ENCODE measurements at regions not wholly inside any gene's neighbourhood (a gene's known extent, or its start where the extent isn't known, plus 50 kb on each side); places are given as distances from the start of the nearest gene placed in this dataset.

DNA sequence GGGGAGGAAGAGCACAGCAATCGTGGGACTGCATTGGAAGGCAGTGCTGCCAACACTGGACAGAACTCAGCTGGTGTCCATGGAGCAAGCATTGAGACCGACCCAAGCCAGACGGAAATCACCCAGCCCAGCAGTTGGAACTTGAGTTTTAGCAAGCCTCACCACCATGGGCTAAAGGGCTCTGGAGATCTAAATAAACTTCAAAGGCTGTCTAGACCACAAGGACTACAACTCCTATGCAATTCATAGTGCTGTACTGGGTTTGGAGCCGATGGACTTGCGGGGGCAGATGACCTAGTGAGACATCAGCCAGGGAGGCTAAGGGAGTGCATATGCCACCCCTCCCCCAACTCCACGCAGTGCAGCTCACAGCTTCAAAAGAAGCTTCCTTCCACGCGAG, 243.6 kb upstream of the SLC39A10 start:
- no peaks in the 10 kb centered on the region for H3K27me3 ChIP-seq
- no peak overlapping the region for H3K27ac ChIP-seq
- no peak overlapping the region for H3K4me3 ChIP-seq
- H3K4me1 ChIP-seq: no peaks in the 10 kb centered on the region
- ATAC-seq: peak; percentile 22
- no peaks in the 10 kb centered on the region for H3K9me3 ChIP-seq
- intact Hi-C loops (cut with DNase I): no loop called here
- DNase-seq: peak in 1 of 4 donors; percentile 2
- TF ChIP-seq, protein P1, sequence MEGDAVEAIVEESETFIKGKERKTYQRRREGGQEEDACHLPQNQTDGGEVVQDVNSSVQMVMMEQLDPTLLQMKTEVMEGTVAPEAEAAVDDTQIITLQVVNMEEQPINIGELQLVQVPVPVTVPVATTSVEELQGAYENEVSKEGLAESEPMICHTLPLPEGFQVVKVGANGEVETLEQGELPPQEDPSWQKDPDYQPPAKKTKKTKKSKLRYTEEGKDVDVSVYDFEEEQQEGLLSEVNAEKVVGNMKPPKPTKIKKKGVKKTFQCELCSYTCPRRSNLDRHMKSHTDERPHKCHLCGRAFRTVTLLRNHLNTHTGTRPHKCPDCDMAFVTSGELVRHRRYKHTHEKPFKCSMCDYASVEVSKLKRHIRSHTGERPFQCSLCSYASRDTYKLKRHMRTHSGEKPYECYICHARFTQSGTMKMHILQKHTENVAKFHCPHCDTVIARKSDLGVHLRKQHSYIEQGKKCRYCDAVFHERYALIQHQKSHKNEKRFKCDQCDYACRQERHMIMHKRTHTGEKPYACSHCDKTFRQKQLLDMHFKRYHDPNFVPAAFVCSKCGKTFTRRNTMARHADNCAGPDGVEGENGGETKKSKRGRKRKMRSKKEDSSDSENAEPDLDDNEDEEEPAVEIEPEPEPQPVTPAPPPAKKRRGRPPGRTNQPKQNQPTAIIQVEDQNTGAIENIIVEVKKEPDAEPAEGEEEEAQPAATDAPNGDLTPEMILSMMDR (IDR thresholded peaks at IDR 0.05): no peak
- no peaks in the 10 kb centered on the region for H3K36me3 ChIP-seq

DNA sequence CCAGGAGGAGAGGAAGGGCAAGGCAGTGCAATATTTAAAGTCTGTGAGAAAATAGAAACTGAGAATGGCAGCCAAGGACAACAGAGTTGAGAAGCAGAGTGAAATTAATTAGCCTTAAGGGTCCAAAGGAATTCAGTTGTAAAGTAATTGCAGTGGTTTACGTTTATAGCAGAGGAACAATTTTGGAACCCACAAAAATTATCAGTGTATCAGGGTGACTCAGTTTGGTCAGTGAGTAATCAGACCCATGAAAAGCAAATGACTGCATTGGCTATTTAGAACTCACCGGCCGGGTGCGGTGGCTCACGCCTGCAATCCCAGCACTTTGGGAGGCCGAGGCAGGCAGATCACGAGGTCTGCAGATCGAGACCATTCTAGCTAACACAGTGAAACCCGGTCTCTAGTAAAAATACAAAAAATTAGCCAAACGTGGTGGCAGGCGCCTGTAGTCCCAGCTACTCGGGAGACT, 245.8 kb upstream of the SLC39A10 start:
- intact Hi-C loops (cut with DNase I): no loop called here
- TF ChIP-seq, protein P1 (IDR thresholded peaks at IDR 0.05): no peak

DNA sequence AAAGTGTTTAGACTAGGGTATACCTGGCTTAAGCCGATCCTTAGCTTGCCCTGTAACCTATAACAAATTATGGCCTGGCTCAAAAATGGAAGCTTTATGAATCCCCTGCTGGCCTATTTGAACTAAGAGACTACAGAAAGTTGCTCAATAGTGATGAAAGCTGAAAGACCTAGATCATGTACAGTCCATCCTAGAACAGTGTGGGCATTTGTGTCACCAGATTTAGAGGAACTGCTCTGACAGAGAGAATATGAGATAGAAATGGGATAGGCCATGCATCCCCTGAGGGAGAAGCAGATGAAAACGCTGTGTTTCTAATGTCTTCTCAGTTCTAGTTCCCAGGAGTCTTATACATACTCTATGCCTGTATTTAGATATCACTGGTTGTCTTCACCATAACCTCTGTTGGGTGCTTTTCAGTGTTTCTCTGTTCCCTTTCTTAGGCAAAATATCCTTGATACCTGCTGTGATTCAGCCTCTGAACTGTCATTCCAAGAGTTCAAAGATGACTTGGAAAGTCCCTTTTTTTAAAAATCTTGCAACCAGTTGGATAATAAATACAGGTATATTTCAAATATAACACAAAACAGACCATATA, 246.9 kb upstream of the SLC39A10 start:
- no peaks in the 10 kb centered on the region for H3K4me1 ChIP-seq
- no peak overlapping the region for H3K27ac ChIP-seq
- TF ChIP-seq, protein P1 (IDR thresholded peaks at IDR 0.05): no peak
- no peaks in the 10 kb centered on the region for H3K36me3 ChIP-seq
- no peak overlapping the region for H3K4me3 ChIP-seq
- no peak for ATAC-seq
- intact Hi-C loops (cut with DNase I): no loop called here
- no peaks in the 10 kb centered on the region for H3K9me3 ChIP-seq
- no peak for DNase-seq
- H3K27me3 ChIP-seq: no peaks in the 10 kb centered on the region

More for the DNA sequence above, 245.8 kb upstream of the SLC39A10 start:
- Histone ChIP-seq H3K27me3 (no peaks in the 10 kb centered on the region), H3K27ac (no peak overlapping the region), H3K4me3 (no peak overlapping the region), H3K9me3 (no peaks in the 10 kb centered on the region), H3K36me3 (no peaks in the 10 kb centered on the region), H3K4me1 (no peaks in the 10 kb centered on the region)
- DNase-seq (no peak), ATAC-seq (no peak)

DNA sequence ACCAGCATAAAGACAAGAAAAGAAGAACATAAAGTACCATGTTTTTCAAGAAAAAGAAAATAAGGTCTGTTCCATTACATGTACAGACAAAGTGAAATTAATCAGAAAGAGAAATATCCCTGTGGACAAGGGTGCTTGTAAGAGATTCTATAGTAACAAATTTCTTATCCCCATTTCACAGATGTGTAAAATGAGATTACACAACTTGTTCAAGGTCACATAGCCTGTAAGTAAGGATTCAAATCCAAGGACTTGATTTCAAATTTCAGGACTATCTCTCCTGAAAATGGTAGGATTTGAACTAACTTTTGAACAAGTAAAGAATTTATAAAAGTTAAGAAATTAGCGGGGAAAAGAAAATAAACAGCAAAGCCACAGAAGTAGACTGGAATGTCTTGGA, 248.2 kb upstream of the SLC39A10 start:
- Histone ChIP-seq H3K4me3 (no peak overlapping the region), H3K27ac (no peak overlapping the region), H3K9me3 (no peaks in the 10 kb centered on the region), H3K36me3 (no peaks in the 10 kb centered on the region), H3K27me3 (no peaks in the 10 kb centered on the region), H3K4me1 (no peaks in the 10 kb centered on the region)
- TF ChIP-seq, protein P1 (IDR thresholded peaks at IDR 0.05): no peak
- intact Hi-C loops (cut with DNase I): no loop called here
- ATAC-seq (no peak), DNase-seq (no peak)

DNA sequence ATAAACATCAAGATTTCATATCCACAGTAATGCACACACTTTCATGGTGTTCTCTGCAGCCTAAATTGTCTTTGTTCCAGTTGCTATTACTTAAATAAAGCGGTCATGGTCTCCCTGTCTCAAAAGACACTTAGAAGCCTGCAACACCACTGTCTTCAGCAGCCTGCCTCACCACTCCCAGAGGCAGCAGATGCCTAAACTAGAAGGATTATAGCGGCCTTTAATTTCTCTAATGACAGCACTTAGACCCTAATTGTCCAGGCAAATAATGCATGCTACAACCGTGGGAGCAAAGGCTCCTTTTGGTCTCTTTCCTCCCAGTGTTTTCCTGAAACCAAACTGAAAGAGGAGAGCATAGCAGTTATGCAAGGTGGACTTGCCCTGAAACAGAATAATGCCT, 248.8 kb upstream of the SLC39A10 start:
- DNase-seq (no peak), ATAC-seq (no peak)
- H3K36me3 ChIP-seq: no peaks in the 10 kb centered on the region
- H3K9me3 ChIP-seq: no peaks in the 10 kb centered on the region
- no peaks in the 10 kb centered on the region for H3K27me3 ChIP-seq
- TF ChIP-seq, protein P1 (IDR thresholded peaks at IDR 0.05): no peak
- H3K4me1 ChIP-seq: no peaks in the 10 kb centered on the region
- intact Hi-C loops (cut with DNase I): no loop called here
- H3K4me3 ChIP-seq: no peak overlapping the region
- no peak overlapping the region for H3K27ac ChIP-seq

All from left lung (tissue), 4 donors.